ENCODE measurements at regions not wholly inside any gene's neighbourhood (a gene's known extent, or its start where the extent isn't known, plus 50 kb on each side); places are given as distances from the start of the nearest gene placed in this dataset.

DNA sequence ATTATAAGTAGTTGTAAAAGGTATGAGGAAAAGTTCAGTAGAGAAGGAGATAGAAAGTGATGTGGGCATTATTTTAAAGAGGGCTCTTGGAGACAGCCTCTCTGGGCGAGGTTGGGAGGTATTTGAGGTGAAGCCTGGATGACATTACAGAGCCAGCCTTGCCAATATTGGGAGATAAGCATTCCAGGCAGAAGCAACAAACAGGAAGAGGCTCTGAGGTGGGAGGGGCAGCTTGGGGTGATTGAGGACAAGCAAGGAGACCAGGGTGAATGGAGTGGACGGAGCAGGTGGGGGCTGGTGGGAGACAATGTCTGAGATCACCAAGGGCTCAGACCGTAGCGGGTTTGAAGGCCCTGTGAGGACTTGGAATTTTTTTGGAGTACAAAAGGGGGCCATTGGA, 87.3 kb downstream of the DYRK2 start:
- no CpG with 5 or more reads among the region's 4 CpGs for WGBS, 2 donors (ENCODE audit: extremely low coverage in 2 of 2, insufficient read length in 2 of 2, insufficient replicate concordance in 1 of 2)
- Histone ChIP-seq H3K79me1 (ENCODE audit: low read depth, low read length) (no peaks in the 10 kb centered on the region), H3K9ac (ENCODE audit: low read depth, low read length, poor library complexity) (no peak overlapping the region), H3K4me3 (ENCODE audit: low read length in 2 of 2) (no peak overlapping the region), H3K36me3 (replicated peaks in 1 of 2; ENCODE audit: control insufficient read depth in 2 of 2, insufficient read depth in 2 of 2, low read length in 2 of 2) (no peaks in the 10 kb centered on the region), H3K14ac (ENCODE audit: low read length) (no peak overlapping the region), H2AFZ (ENCODE audit: low read length) (no peak overlapping the region), H2BK120ac (ENCODE audit: low read depth, low read length) (no peak overlapping the region), H3K23ac (ENCODE audit: low read depth, low read length, poor library complexity) (no peak overlapping the region), H3K4ac (ENCODE audit: low read length) (no peak overlapping the region), H3K27me3 (ENCODE audit: control insufficient read depth in 3 of 3, insufficient read depth in 3 of 3, low read depth in 1 of 3, low read length in 3 of 3) (no peaks in the 10 kb centered on the region), H4K8ac (ENCODE audit: low read depth, low read length) (no peak overlapping the region), H2BK5ac (ENCODE audit: low read length) (no peak overlapping the region), H4K91ac (ENCODE audit: low read depth, low read length, poor library complexity) (no peak overlapping the region), H2AK5ac (ENCODE audit: low read depth, low read length) (no peak overlapping the region), H3K4me1 (ENCODE audit: control insufficient read depth in 2 of 2, insufficient read depth in 1 of 2, low read depth in 1 of 2, low read length in 2 of 2) (peaks cover 0 to 1% of the 10 kb centered on the region in 2 donors), H2BK15ac (ENCODE audit: low read length) (no peak overlapping the region), H2BK12ac (ENCODE audit: low read length) (no peak overlapping the region), H3K18ac (ENCODE audit: low read length) (no peak overlapping the region), H3K4me2 (ENCODE audit: insufficient read depth, low read length, poor library complexity, severe bottlenecking) (no peak overlapping the region), H3K27ac (replicated peaks; ENCODE audit: low read length) (no peak overlapping the region), H3K9me3 (replicated peaks in 1 of 2; ENCODE audit: control insufficient read depth in 2 of 2, insufficient read depth in 1 of 2, low read depth in 1 of 2, low read length in 2 of 2) (no peaks in the 10 kb centered on the region)
- DNase-seq (ENCODE audit: low spot score) = no peak

DNA sequence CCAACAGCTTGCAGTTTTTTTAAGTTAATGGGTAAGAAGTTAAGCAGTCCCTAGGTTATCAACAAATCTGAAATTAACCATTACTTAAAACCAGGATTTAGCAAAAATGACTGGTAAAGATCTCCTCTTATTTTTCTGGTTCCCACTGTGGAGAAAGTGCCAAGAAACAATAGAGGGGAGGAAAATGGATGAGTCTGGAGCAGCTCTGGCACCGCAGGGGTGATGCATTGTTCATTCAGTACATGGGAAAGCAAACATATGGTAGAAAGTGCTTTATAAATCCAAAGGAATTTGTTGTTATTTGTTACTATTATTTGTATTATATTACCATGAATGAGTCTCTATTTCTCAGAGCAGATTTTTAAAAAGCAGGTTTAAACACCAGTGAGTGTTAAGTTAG, 92.2 kb downstream of the DYRK2 start:
- no CpG with 5 or more reads among the region's 1 CpG for WGBS, 2 donors (ENCODE audit: extremely low coverage in 2 of 2, insufficient read length in 2 of 2, insufficient replicate concordance in 1 of 2)
- H3K36me3 ChIP-seq (replicated peaks in 1 of 2; ENCODE audit: control insufficient read depth in 2 of 2, insufficient read depth in 2 of 2, low read length in 2 of 2) = no peaks in the 10 kb centered on the region
- peaks cover 0 to 12% of the 10 kb centered on the region in 2 donors for H3K4me1 ChIP-seq (ENCODE audit: control insufficient read depth in 2 of 2, insufficient read depth in 1 of 2, low read depth in 1 of 2, low read length in 2 of 2)

DNA sequence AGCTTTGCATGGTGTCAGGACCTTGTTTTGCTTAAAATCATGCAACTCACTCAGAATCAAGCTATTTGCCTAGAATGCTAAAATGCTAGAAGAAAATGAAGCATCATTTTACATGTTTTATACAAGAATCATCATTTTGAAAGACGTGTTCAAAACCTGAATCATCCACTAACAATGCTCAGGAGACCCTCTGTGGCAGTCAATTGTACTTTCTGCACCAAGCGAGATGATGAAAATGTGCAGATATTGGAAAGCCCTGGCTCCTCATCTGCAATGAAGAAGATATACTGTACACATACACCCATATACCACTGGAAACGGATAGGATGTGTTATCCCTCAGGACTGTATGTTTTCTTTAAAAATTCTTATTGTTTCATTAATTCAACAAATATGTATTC, 92.7 kb downstream of the DYRK2 start:
- Histone ChIP-seq H2BK15ac (ENCODE audit: low read length) (no peak overlapping the region), H3K4ac (ENCODE audit: low read length) (no peak overlapping the region), H3K4me1 (ENCODE audit: control insufficient read depth in 2 of 2, insufficient read depth in 1 of 2, low read depth in 1 of 2, low read length in 2 of 2) (peaks cover 0 to 11% of the 10 kb centered on the region in 2 donors), H3K4me2 (ENCODE audit: insufficient read depth, low read length, poor library complexity, severe bottlenecking) (no peak overlapping the region), H3K9ac (ENCODE audit: low read depth, low read length, poor library complexity) (no peak overlapping the region), H3K36me3 (replicated peaks in 1 of 2; ENCODE audit: control insufficient read depth in 2 of 2, insufficient read depth in 2 of 2, low read length in 2 of 2) (no peaks in the 10 kb centered on the region), H2AFZ (ENCODE audit: low read length) (no peak overlapping the region), H3K27ac (replicated peaks; ENCODE audit: low read length) (no peak overlapping the region), H4K8ac (ENCODE audit: low read depth, low read length) (no peak overlapping the region), H3K14ac (ENCODE audit: low read length) (no peak overlapping the region), H3K27me3 (ENCODE audit: control insufficient read depth in 3 of 3, insufficient read depth in 3 of 3, low read depth in 1 of 3, low read length in 3 of 3) (no peaks in the 10 kb centered on the region), H2BK5ac (ENCODE audit: low read length) (no peak overlapping the region), H2BK120ac (ENCODE audit: low read depth, low read length) (no peak overlapping the region), H3K79me1 (ENCODE audit: low read depth, low read length) (no peaks in the 10 kb centered on the region), H2BK12ac (ENCODE audit: low read length) (no peak overlapping the region), H3K4me3 (ENCODE audit: low read length in 2 of 2) (no peak overlapping the region), H3K23ac (ENCODE audit: low read depth, low read length, poor library complexity) (no peak overlapping the region), H4K91ac (ENCODE audit: low read depth, low read length, poor library complexity) (no peak overlapping the region), H3K18ac (ENCODE audit: low read length) (no peak overlapping the region), H3K9me3 (replicated peaks in 1 of 2; ENCODE audit: control insufficient read depth in 2 of 2, insufficient read depth in 1 of 2, low read depth in 1 of 2, low read length in 2 of 2) (no peaks in the 10 kb centered on the region), H2AK5ac (ENCODE audit: low read depth, low read length) (no peak overlapping the region)
- no CpG with 5 or more reads among the region's 3 CpGs for WGBS, 2 donors (ENCODE audit: extremely low coverage in 2 of 2, insufficient read length in 2 of 2, insufficient replicate concordance in 1 of 2)
- DNase-seq (ENCODE audit: low spot score) = no peak

More for the DNA sequence above, 92.2 kb downstream of the DYRK2 start:
- no peak overlapping the region for H3K14ac ChIP-seq (ENCODE audit: low read length)
- H2BK12ac ChIP-seq (ENCODE audit: low read length) = no peak overlapping the region
- H3K27ac ChIP-seq (replicated peaks; ENCODE audit: low read length) = no peak overlapping the region
- H3K4me3 ChIP-seq (ENCODE audit: low read length in 2 of 2) = no peak overlapping the region
- H2BK15ac ChIP-seq (ENCODE audit: low read length) = no peak overlapping the region
- no peaks in the 10 kb centered on the region for H3K9me3 ChIP-seq (replicated peaks in 1 of 2; ENCODE audit: control insufficient read depth in 2 of 2, insufficient read depth in 1 of 2, low read depth in 1 of 2, low read length in 2 of 2)
- no peak overlapping the region for H3K4ac ChIP-seq (ENCODE audit: low read length)
- DNase-seq (ENCODE audit: low spot score) = no peak
- H3K9ac ChIP-seq (ENCODE audit: low read depth, low read length, poor library complexity) = no peak overlapping the region
- no peak overlapping the region for H4K8ac ChIP-seq (ENCODE audit: low read depth, low read length)
- H3K4me2 ChIP-seq (ENCODE audit: insufficient read depth, low read length, poor library complexity, severe bottlenecking) = no peak overlapping the region
- no peak overlapping the region for H2AK5ac ChIP-seq (ENCODE audit: low read depth, low read length)
- H2BK120ac ChIP-seq (ENCODE audit: low read depth, low read length) = no peak overlapping the region
- H3K18ac ChIP-seq (ENCODE audit: low read length) = no peak overlapping the region
- H4K91ac ChIP-seq (ENCODE audit: low read depth, low read length, poor library complexity) = no peak overlapping the region
- H3K79me1 ChIP-seq (ENCODE audit: low read depth, low read length) = no peaks in the 10 kb centered on the region
- no peak overlapping the region for H2AFZ ChIP-seq (ENCODE audit: low read length)
- H3K27me3 ChIP-seq (ENCODE audit: control insufficient read depth in 3 of 3, insufficient read depth in 3 of 3, low read depth in 1 of 3, low read length in 3 of 3) = no peaks in the 10 kb centered on the region
- no peak overlapping the region for H2BK5ac ChIP-seq (ENCODE audit: low read length)
- no peak overlapping the region for H3K23ac ChIP-seq (ENCODE audit: low read depth, low read length, poor library complexity)

DNA sequence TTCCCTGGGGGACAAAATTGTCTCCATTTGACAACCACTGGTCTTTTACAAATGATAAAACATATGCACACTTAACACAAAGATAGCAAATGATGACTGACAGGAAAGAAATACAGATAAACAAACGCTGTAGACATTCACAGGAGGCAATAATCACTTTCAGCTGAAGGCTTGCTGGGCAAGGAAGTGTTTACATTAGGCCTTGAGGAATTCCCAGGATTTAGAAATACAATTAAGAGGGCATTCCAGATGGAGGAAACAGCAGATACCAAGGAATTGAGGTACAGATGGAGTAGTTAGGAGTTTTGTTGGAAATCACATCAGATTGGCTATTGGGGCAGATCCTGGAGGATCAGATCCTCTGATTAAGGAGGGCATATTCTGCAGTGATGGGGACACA, 93.9 kb downstream of the DYRK2 start:
- no peak for DNase-seq (ENCODE audit: low spot score)
- Histone ChIP-seq H3K4me1 (ENCODE audit: control insufficient read depth in 2 of 2, insufficient read depth in 1 of 2, low read depth in 1 of 2, low read length in 2 of 2) (peaks cover 0 to 11% of the 10 kb centered on the region in 2 donors), H3K9ac (ENCODE audit: low read depth, low read length, poor library complexity) (no peak overlapping the region), H3K4me2 (ENCODE audit: insufficient read depth, low read length, poor library complexity, severe bottlenecking) (no peak overlapping the region), H2BK120ac (ENCODE audit: low read depth, low read length) (no peak overlapping the region), H3K27ac (replicated peaks; ENCODE audit: low read length) (no peak overlapping the region), H2BK5ac (ENCODE audit: low read length) (no peak overlapping the region), H3K18ac (ENCODE audit: low read length) (no peak overlapping the region), H4K91ac (ENCODE audit: low read depth, low read length, poor library complexity) (no peak overlapping the region), H3K79me1 (ENCODE audit: low read depth, low read length) (no peaks in the 10 kb centered on the region), H3K27me3 (ENCODE audit: control insufficient read depth in 3 of 3, insufficient read depth in 3 of 3, low read depth in 1 of 3, low read length in 3 of 3) (no peaks in the 10 kb centered on the region), H2AK5ac (ENCODE audit: low read depth, low read length) (no peak overlapping the region), H3K23ac (ENCODE audit: low read depth, low read length, poor library complexity) (no peak overlapping the region), H2BK12ac (ENCODE audit: low read length) (no peak overlapping the region), H3K9me3 (replicated peaks in 1 of 2; ENCODE audit: control insufficient read depth in 2 of 2, insufficient read depth in 1 of 2, low read depth in 1 of 2, low read length in 2 of 2) (no peaks in the 10 kb centered on the region), H3K4ac (ENCODE audit: low read length) (no peak overlapping the region), H2AFZ (ENCODE audit: low read length) (no peak overlapping the region), H3K14ac (ENCODE audit: low read length) (no peak overlapping the region), H2BK15ac (ENCODE audit: low read length) (no peak overlapping the region), H4K8ac (ENCODE audit: low read depth, low read length) (no peak overlapping the region), H3K4me3 (ENCODE audit: low read length in 2 of 2) (no peak overlapping the region), H3K36me3 (replicated peaks in 1 of 2; ENCODE audit: control insufficient read depth in 2 of 2, insufficient read depth in 2 of 2, low read length in 2 of 2) (no peaks in the 10 kb centered on the region)
- WGBS, 2 donors (ENCODE audit: extremely low coverage in 2 of 2, insufficient read length in 2 of 2, insufficient replicate concordance in 1 of 2) = no CpG with 5 or more reads among the region's 1 CpG
